ENCODE measurements at regions not wholly inside any gene's neighbourhood (a gene's known extent, or its start where the extent isn't known, plus 50 kb on each side); places are given as distances from the start of the nearest gene placed in this dataset.
"Not testable (repeated sequence)": the region's sequence is repeated elsewhere in the genome, so short reads cannot be mapped to it uniquely, and the experiment has no call there.

DNA sequence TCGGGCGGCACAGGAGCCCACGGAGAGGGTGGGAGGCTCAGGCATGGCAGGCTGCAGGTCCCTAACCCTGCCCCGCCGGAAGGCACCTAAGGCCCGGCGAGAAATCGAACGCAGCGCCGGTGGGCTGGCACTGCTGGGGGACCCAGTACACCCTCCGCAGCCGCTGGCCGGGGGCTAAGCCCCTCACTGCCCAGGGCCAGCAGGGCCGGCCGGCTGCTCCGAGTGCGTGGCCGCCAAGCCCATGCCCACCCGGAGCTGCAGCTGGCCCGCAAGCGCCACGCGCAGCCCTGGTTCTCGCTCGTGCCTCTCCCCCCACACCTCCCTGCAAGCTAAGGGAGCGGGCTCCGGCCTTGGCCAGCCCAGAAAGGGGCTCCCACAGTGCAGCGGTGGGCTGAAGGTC, 332.7 kb downstream of the HGF start:
- DNase-seq (ENCODE audit: low read depth in 2 of 2) = not testable (repeated sequence)

- DNase-seq (ENCODE audit: low read depth in 2 of 2) = no peak
These were observed 336.0 kb downstream of the HGF start for GRCh38 chr7:81433692-81434331.

DNA sequence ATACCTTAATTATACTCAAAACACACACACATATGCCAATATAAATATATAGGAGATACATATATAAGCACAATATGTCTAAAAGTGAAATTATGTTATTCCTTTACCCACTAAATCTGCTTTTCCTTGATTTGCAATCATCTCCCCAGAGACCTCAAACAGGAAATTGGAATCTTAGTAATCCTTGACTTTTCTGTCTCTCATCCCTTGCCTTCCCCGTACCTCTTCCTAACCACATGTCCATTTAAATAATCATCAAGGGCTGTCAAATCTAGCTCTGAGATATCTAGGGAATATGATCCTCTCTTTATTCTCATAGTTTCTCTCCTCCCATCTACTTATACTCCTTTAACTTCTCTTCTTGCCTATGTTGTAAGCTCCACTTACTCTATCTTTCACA, 336.6 kb downstream of the HGF start:
- DNase-seq (ENCODE audit: low read depth in 2 of 2) = no peak

GRCh38 chr7:81430761-81431160, 339.1 kb downstream of the HGF start:
- DNase-seq (ENCODE audit: low read depth in 2 of 2) = no peak

GRCh38 chr7:81430150-81430549, 339.7 kb downstream of the HGF start:
- DNase-seq (ENCODE audit: low read depth in 2 of 2) = no peak

GRCh38 chr7:81427461-81427860, 342.4 kb downstream of the HGF start:
- no peak for DNase-seq (ENCODE audit: low read depth in 2 of 2)

- no peak for DNase-seq (ENCODE audit: low read depth in 2 of 2)
These were observed 349.2 kb downstream of the HGF start for GRCh38 chr7:81420526-81421226.

DNA sequence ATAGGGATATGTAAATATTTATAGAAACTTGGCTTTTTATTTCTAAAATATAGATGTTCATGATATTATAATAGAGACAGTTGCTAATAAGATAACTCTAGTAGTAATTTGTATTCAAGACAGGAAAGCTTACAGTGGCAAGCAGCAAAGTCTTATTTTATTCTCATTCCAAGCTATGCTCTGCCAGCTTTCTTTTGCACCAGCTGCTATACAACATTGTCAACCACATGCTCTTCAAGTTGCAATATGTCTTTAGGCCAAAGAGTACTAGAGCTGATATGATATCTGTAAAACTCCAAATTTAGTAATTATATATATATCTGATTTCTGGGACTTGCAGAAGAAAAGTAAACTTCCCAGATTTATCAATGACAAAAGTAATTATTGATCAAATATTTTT, 350.1 kb downstream of the HGF start:
- no peak for DNase-seq (ENCODE audit: low read depth in 2 of 2)

DNA sequence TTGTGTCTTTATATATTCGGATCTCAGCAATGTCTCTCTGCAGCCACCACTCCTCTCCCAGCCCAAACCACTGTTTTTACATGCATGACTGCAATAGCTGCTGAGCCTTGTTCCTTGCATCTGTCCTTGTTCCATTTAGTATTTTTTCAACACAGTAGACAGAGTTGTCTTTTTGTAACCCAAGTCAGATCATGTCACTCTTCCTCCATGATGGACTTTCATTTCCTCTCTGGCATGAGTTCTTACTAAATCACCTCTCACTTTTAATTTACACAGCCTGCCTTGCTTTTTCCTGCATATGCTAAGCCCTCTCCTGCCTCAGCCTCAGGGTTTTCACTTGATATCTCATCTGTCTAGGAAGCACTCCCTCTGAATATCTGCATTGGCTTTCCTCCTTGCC, 353.2 kb downstream of the HGF start:
- no peak for DNase-seq (ENCODE audit: low read depth in 2 of 2)

DNA sequence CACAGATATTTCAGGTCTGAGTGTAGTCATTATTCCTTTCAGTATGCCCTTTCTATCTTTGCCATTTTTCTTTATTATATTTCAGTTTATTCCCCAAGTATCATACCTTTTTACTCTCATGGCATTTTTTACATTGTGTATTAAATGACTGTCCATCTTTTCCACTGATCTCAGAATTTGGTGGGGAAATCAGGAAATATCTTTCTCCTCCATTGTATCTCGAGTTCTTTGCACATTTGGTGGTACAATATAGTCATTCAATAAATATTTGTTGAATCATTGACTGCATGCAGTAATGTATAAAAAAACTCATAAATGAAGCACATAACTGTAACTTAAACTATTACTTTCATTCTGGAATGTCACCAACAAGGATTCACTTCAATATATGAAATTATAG, 354.7 kb downstream of the HGF start:
- no peak for DNase-seq (ENCODE audit: low read depth in 2 of 2)

DNA sequence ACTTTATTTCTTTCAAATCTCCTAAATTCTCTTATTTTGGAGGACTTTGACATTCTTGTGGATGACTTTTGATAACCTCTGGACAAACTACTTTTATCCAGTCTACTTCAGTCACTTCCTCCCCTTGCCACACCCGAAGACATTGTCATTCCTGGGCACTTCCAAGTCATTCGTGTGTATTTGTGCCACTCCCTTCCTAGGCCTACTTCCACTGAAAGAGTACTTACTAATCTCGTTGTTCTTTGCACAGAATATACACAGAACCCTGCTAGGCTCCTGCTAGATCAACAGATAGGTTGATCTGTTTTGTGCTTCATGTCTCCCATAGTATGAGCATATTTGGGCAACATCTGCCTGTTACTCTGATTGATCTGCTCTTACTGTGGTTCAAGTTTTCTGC, 355.4 kb downstream of the HGF start:
- DNase-seq (ENCODE audit: low read depth in 2 of 2) = no peak

GRCh38 chr7:81410471-81411117, 359.3 kb downstream of the HGF start:
- no peak for DNase-seq (ENCODE audit: low read depth in 2 of 2)

DNA sequence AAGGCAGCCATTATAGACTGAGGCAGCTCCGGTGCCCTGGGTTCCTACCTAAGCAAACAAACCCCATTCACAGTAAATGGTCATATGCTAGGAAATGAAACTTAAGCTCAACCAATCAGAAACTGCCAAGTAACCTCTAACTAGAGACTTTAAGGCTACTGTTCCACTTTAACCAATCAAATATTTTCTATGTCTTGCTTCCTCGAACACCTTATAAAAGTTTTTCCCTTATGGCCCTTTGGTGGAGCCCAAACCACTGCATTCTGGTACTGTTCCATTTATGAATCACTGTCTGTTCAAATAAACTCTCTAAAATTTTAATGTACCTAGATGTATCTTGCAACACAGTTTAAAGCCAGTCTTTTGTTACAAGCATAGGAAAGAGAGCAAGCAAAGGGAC, 361.1 kb downstream of the HGF start:
- no peak for DNase-seq (ENCODE audit: low read depth in 2 of 2)

GRCh38 chr7:81407094-81407493, 362.8 kb downstream of the HGF start:
- DNase-seq (ENCODE audit: low read depth in 2 of 2) = no peak

DNA sequence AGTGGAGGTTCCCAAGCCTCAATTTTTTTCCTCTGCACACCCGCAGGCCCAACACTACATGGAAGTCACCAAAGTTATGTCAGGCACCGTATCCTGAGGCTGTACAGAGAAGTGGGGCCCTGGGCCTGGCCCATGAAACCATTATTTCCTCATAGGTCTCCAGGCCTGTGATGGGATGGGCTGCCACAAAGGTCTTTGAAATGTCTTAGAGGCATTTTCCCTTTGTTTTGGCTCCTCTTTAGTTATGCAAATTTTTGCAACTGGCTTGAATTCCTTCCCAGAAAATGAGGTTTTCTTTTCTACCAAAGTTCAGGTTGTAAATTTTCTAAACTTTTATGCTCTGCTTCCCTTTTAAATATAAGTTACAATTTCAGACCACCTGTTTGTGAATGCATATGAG, 365.2 kb downstream of the HGF start:
- no peak for DNase-seq (ENCODE audit: low read depth in 2 of 2)

- DNase-seq (ENCODE audit: low read depth in 2 of 2) = no peak
These were observed 367.6 kb downstream of the HGF start for GRCh38 chr7:81402227-81402626.

DNA sequence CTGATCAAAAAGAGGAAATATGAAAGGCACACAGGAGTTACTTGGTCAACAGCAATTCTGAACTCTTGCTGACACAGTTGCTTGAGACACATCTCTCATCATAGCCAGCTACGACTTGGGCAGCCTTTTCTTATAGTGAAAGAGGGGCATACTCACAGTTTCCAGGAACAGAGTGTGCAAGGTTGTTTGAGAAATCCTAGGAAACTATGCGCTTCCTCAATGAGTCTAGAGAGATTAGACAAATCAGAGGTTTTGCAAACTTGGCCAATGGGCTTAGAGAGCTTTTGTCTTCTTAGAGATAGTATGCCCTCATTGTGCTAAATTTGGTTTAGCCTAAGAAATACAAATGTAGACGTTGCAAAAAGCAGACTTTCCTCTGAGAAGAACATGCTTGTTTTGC, 370.4 kb downstream of the HGF start:
- DNase-seq (ENCODE audit: low read depth in 2 of 2) = no peak

- DNase-seq (ENCODE audit: low read depth in 2 of 2) = no peak
These were observed 375.8 kb downstream of the HGF start for GRCh38 chr7:81394029-81394428.

DNA sequence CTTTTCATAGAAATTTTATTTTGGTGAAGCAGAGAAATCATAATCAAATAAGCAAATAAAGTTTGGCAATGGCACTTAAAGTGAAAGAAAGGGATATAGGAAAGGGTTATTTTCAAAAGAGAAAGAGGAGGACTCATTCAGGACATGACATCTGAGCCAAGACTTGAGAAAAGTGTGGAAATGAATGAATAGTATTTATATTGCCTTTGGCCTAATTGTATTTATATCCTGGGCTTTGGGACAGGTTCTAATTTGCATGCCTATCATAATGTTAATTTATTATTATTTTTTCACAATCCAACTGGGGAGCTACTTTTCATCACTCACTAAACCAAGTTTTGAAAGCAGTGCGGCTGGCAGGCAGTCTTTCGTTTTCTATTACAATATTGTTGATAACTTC, 376.8 kb downstream of the HGF start:
- DNase-seq (ENCODE audit: low read depth in 2 of 2) = no peak

DNA sequence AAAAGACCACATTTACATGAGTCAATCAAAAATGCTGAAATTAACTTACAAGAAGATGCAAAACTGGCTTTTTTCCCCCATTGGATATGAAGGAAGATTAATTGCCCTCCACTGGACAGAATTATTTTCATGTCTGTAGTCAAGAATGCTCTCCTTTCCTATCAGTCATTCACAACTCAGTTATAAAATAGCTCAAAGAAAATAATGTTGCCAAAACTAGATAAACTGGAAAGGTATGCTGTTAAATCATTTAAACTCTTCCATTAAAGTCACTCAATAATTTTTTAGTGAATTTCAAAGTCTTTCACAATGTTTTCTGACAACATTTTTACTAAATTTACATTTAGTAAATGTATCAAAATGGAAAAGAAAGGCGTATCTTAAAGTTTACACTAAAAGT, 384.5 kb downstream of the HGF start:
- DNase-seq (ENCODE audit: low read depth in 2 of 2) = no peak

- DNase-seq (ENCODE audit: low read depth in 2 of 2) = no peak
These were observed 386.0 kb downstream of the HGF start for GRCh38 chr7:81383846-81384245.

GRCh38 chr7:81374641-81375040, 395.2 kb downstream of the HGF start:
- not testable (repeated sequence) for DNase-seq (ENCODE audit: low read depth in 2 of 2)

- DNase-seq (ENCODE audit: low read depth in 2 of 2) = no peak
These were observed 399.0 kb downstream of the HGF start for GRCh38 chr7:81370822-81371221.
